ENCODE measurements at regions not wholly inside any gene's neighbourhood (a gene's known extent, or its start where the extent isn't known, plus 50 kb on each side); places are given as distances from the start of the nearest gene placed in this dataset.

DNA sequence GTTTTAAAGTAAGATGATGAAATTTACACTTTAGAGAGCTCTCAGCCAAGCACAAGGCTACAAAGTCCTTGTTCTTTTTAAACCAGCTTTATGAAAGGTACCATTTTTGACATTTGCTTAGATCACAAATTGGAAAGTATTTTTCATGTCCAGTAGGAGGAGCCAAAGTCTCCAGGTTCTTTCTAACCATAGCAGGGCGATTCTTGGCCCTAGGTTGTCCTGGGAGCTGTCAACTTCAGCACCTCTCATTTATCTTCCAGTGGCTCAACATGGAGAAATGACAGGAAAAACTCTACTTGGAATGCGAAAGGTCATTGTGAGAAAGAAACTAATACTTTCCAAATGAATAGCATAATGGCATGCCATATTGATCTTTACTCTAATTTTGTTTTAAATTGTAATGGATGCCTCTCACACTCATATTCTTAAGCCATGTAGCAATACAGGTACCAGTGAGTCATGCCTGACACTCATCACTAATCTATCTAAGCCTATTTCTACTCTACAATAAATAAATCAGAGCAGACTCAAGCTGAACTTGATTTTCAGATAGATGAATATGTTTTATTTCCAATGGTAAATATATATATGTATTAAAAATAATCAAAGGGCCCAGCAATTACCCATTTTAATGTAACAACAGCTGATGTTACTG lies 919.1 kb upstream of the EEF2KMT start:
- peak; percentile 5 for DNase-seq (ENCODE audit: low read depth, low spot score)

DNA sequence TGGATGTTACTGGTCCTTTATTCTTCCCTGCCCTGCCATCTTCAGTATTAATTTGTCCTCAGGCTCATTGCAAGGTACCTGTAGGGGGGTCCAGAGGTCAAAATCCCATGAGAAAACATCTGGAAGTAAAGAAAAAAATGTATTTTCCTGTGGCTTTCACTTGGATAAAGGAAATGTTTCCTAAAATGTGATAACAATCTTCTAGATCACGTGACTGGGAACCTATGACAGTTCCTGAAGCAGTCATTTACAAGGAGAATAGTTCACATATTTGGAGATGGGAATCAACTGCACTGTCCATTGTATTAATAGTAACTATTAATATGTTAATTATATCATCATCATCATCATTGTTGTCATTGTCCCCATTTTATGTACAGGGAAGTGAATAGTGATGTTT lies 915.1 kb upstream of the EEF2KMT start:
- no peak for DNase-seq (ENCODE audit: low read depth, low spot score)

DNA sequence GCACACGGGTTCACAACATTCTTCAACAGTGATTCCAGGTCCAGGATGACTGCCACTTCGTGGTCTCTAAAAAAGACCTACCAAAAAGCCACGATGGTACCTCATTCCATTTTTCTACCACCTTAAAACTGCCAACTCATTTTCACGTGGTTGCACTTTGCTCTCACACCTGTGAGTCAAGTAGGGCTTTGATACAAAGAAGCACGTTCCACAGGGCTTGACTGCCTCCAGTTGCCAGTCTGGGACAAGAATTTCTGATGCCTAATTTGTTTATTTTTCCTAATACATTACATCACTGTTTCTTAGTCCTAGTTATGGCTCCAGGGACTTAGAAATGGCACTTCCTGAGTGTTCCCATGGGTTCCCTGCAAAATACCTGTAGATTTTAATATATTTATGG lies 911.6 kb upstream of the EEF2KMT start:
- no peak for DNase-seq (ENCODE audit: low read depth, low spot score)

DNA sequence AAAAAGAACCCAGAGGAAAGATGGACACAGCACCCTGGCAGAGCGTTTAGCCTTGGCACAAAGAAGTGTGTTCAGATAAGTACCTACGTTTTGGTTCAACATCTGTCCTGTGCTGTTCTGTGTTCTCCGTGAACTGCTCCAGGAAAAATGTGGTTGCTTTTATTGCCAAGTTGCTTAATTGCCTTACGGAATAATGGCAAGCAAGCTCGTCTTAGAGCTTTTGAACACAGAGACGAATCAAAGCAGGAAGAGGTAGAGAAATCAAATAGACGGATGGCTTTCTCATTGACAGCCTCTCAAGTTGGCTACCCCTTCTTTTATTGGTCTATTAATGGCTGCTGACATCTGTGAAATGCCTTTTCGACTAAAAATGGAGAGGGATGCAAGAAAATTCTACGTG lies 911.1 kb upstream of the EEF2KMT start:
- no peak for DNase-seq (ENCODE audit: low read depth, low spot score)

GRCh38 chr16:5993356-5993755 lies 895.8 kb upstream of the EEF2KMT start:
- no peak for DNase-seq (ENCODE audit: low read depth, low spot score)

DNA sequence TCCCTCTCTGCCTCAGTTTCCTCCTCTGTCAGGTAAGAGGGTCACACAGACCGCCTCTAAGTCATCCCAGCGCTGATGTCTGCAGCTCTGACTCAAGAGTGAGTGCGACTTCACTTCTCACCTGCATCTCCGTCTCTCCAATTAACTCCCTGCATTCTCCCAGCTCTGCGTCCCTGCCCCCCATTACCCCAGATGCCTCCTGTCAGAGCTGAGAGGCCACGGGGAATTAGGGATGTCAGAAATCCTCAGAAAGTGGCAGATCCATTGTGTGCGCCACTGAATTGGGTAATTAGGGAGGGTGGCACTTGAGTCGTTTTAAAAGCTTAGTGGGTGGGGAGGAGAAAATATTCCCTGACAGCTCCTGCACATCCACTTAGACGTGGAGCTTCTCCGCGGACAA lies 885.4 kb upstream of the EEF2KMT start:
- DNase-seq (ENCODE audit: low read depth, low spot score), result no peak

GRCh38 chr16:5979905-5980550 lies 882.4 kb upstream of the EEF2KMT start:
- no peak for DNase-seq (ENCODE audit: low read depth, low spot score)

DNA sequence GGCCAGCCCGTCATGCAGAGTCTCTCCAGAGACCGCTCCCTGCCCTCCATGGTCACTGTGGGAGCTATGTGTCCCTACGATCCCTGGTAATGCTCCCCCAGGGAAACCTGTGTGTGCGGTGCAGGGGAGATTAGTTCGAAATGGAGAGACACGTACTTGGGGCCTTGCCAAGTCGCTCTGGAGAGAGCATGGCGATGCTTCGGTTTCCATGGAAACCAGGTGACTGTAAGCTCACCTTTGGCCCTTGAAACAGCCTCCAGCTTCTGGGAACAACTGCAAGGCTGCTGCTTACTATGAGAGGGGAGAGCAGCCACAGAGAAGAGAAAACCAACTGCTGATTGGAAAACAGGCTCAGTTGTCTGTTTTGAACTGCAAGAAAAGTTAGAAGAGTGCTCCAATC lies 879.7 kb upstream of the EEF2KMT start:
- DNase-seq (ENCODE audit: low read depth, low spot score), result no peak

DNA sequence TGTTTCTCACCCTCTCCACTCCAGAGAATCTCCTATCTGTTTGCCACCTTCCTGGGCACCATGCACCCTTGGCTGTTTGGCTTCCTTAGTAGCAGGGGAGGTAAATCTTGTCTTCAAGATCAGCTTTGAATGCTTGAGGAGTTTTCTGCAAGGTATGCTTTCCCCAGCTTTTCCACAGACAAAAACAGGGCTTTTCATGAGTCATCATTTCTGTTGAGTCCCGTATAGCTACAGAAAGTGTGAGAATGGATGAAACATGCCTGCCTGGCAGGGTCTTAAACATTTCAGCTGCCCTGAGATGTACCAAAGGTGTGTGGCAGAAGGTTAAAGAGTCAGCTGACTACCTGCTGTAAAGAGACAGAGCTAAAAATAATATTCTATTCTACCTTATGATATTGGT lies 875.2 kb upstream of the EEF2KMT start:
- no peak for DNase-seq (ENCODE audit: low read depth, low spot score)

DNA sequence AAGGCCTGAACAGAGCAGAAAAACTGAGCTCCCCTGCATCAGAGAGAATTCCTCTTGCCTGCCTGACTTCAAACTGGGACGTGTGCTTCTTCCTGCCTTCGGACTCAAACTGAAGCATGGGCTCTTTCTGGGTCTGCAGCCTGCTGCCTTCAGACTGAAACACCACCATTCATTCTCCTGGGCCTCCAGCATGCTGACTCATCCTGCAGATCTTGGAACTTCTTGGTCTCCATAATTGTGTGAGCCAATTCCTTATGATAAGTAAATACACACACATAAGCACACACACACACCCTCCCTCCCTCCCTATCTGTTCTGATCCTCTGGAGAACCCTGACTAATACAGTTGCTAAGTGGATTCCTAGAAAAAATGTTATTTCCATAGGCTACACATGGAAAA lies 874.3 kb upstream of the EEF2KMT start:
- no peak for DNase-seq (ENCODE audit: low read depth, low spot score)

GRCh38 chr16:5971106-5971505 lies 873.5 kb upstream of the EEF2KMT start:
- no peak for DNase-seq (ENCODE audit: low read depth, low spot score)

DNA sequence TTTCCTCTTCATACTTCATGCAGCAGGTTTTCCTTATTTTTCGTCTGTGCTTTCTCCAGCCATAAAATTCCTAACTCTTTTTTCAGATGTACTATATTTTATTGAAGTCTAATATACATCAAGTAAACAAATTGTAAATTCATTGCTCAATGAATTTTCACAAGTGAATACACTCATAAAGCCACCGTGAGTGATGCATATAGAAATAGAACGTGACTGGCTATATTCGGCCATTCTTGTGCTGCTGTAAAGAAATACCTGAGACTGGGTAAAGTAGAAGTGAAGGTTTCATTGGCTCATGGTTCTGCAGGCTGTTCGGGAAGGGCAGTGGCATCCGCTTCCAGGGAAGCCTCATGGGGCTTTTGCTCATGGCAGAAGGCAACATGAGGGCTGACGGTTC lies 868.4 kb upstream of the EEF2KMT start:
- no peak for DNase-seq (ENCODE audit: low read depth, low spot score)

DNA sequence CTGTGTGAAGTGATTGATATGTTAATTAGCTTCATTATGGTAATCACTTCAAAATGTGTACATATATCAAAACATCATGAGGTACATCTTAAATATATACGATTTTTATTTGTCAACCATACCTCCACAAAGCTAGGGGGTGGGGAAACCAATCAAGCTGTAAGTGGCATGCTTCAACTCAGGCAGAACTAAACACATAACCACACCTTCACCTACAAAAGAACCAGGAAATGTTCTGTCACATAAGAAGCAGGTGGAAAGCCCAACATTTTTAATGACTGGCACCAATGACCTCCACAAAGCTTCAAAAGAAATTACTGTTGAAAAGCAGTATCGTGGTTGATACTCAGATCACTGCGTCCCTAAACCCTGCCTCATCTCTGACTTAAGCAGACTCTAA lies 867.7 kb upstream of the EEF2KMT start:
- no peak for DNase-seq (ENCODE audit: low read depth, low spot score)

- DNase-seq (ENCODE audit: low read depth, low spot score), result no peak
These were observed 853.9 kb upstream of the EEF2KMT start for GRCh38 chr16:5951486-5951885.

GRCh38 chr16:5944971-5945370 lies 847.4 kb upstream of the EEF2KMT start:
- DNase-seq (ENCODE audit: low read depth, low spot score), result no peak

DNA sequence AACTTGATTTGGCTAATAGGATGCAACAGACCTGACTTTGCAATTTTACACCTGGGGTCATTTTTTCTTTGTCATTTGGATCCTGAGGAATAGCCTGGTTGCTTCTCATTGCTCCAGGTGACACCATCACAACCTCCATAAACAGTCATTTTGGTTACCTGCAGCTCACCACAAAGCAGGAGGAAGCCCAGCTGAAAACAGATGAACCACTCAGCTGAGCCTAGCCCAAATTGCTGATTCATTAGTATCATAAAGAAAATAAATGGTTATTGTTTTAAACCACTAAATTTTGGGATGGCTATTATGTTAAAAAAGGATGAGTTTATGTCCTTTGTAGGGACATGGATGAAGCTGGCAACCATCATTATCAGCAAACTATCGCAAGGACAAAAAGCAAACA lies 841.0 kb upstream of the EEF2KMT start:
- DNase-seq (ENCODE audit: low read depth, low spot score), result no peak

DNA sequence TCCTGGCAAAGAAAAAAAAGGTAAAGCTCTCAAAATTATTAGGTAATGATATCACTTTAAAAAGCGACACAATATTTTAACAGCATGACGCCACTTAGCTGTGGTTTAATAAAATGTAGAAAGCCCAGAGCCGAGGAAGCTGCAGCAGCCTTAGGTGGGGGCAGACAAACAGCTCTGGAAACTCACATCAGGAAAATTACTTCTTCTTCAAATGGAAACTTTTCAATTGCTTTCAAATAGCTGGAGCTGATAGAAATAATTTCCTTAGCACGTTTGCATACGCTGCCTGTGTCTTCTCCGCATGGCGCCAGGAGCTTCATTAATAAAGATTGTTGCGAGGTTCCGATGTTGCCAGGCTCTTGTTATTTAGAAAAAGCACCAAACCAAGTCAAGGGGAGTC lies 835.3 kb upstream of the EEF2KMT start:
- DNase-seq (ENCODE audit: low read depth, low spot score), result no peak

DNA sequence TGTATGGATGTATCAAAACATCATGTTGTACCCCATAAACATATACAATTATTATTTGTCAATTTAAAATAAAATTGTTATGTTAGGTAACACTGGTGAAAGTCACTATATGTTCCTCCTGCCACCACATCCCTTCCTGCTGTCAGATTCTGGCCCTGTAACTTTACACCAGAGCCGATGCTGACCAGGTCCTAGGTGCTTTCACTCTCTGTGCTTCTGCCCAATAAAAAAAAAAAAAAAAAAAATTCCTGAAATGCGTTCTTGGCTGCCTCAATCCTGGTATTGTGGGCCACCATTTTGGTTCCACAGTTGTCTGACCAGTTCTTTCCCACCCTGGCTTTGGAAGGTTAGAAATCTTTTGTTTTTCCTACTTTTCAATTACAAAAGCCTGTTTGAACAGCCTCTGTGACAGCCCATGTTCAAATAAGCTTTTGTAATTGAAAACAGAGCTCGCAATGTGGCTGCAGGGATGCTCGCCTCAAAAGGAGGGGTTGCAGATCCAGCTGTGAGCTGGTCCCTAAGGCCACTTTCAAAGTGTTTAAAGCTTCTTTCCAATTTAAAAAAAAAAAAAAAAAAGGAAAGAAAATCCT lies 831.0 kb upstream of the EEF2KMT start:
- peak; percentile 35 for DNase-seq (ENCODE audit: low read depth, low spot score)

DNA sequence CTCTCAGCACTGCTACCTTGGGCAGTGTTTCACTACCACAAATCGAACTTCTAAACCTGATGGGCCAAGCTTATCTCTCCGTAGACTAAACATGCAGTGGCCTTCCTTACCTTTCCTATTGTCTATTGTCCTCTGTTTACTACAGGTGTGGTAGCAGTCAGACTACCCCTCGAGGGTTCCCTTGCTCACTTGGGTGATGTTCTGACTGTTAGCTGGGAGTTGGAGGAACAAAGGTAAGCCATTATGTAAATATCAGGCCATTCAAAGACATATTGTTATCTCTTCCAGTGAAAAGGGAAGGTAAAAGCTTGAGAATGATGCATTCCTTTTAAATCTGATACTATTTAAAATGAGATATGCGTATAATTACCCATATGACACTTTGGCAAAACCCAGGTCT lies 828.3 kb upstream of the EEF2KMT start:
- DNase-seq (ENCODE audit: low read depth, low spot score), result no peak

GRCh38 chr16:5922686-5923085 lies 825.1 kb upstream of the EEF2KMT start:
- DNase-seq (ENCODE audit: low read depth, low spot score), result no peak

- no peak for DNase-seq (ENCODE audit: low read depth, low spot score)
These were observed 821.1 kb upstream of the EEF2KMT start for GRCh38 chr16:5918567-5919130.

DNA sequence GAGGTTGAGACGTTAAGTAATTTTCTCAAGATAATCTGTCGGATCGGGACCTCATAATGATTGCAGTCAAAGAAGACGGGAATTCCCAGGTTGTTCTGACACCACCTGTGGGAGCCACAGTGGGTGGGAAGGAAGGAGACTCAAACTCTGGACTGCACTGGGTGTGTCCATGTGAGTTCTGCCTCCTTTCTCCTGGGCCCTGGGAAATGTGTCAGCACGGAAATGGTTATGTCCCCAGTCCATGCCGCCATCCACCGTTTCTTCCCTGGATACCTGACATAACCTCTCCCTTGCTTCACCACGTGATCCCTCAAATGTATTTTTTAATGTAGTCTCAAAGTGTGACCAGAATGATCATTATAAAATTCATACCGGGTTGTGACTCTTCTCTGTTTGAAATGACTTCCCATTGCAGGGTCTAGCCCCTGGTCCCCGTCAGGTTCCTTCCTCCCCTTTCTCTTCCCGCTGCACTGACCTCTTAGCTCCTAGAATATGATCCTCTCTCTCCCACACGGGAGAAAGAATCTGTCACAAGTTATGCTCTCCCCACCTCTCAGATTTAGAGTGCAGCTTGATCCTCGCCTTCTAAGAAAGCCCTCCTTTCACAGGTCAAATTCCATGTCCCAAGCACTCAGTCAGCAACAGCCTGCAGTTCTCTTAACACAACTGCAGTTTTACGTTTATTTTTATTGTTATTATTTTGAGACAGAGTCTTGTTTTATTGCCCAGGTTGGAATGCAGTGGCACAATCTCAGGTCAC lies 820.0 kb upstream of the EEF2KMT start:
- DNase-seq (ENCODE audit: low read depth, low spot score), result no peak
